ENCODE measurements at regions not wholly inside any gene's neighbourhood (a gene's known extent, or its start where the extent isn't known, plus 50 kb on each side); places are given as distances from the start of the nearest gene placed in this dataset.

- TF ChIP-seq CTCF (IDR thresholded peaks at IDR 0.05) = no peak
- no peak for TF ChIP-seq POLR2AphosphoS5 (IDR thresholded peaks at IDR 0.05)
- TF ChIP-seq POLR2A (IDR thresholded peaks at IDR 0.05) = no peak
Measured at GRCh38 chr4:85233516-85233915, 241.4 kb upstream of the ARHGAP24 start.
